Astrocyte of the cerebellum (primary cell): ENCODE measurements at regions not wholly inside any gene's neighbourhood (a gene's known extent, or its start where the extent isn't known, plus 50 kb on each side); places are given as distances from the start of the nearest gene placed in this dataset.
"Not testable (repeated sequence)": the region's sequence is repeated elsewhere in the genome, so short reads cannot be mapped to it uniquely, and the experiment has no call there.

Experiments used
- DNase-seq: peaks from one replicate; pipeline ENCODE4 v3.0.0-alpha.2; 2011; ENCODE audit warnings: low read depth
- H3K4me3 ChIP-seq: 2 replicates; pipeline ENCODE4 v1.5.1; 2011; ENCODE audit warnings: mild to moderate bottlenecking, low read depth, low read length, moderate library complexity
- in situ Hi-C: cut with HindIII; loops from 2 replicates; pipeline ENCODE4 v1.10.0; 2017; ENCODE audit warnings: low sequenced_read_pairs
- TF ChIP-seq, protein P1 (sequence below): IDR thresholded peaks from 2 replicates; pipeline ENCODE4 v1.5.1; 2012; ENCODE audit warnings: low read length, low read depth, moderate library complexity, mild to moderate bottlenecking; ENCODE audit errors: missing control alignments

DNA sequence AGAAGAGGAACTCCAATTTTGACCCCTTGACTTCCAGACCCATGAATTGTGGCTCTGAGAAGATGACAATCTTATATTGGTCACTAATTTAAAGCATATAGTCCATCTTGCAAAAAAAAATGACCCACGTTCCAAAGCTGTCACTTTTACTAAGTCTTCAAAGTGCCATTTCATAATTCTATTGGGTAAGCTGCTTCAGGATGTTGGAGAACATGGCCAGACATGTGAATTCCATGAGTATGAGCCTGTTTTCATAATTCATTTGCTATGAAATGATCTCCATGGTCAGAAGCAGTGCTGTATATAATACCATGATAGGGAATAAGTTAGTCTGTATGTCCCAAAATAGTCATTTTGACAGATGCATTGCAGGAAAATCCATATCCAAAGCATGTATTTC lies 1787.3 kb downstream of the SLITRK5 start:
- TF ChIP-seq, protein P1, sequence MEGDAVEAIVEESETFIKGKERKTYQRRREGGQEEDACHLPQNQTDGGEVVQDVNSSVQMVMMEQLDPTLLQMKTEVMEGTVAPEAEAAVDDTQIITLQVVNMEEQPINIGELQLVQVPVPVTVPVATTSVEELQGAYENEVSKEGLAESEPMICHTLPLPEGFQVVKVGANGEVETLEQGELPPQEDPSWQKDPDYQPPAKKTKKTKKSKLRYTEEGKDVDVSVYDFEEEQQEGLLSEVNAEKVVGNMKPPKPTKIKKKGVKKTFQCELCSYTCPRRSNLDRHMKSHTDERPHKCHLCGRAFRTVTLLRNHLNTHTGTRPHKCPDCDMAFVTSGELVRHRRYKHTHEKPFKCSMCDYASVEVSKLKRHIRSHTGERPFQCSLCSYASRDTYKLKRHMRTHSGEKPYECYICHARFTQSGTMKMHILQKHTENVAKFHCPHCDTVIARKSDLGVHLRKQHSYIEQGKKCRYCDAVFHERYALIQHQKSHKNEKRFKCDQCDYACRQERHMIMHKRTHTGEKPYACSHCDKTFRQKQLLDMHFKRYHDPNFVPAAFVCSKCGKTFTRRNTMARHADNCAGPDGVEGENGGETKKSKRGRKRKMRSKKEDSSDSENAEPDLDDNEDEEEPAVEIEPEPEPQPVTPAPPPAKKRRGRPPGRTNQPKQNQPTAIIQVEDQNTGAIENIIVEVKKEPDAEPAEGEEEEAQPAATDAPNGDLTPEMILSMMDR: no peak
- no peak for DNase-seq
- no peak overlapping the region for H3K4me3 ChIP-seq
- in situ Hi-C loops: no loop called here

DNA sequence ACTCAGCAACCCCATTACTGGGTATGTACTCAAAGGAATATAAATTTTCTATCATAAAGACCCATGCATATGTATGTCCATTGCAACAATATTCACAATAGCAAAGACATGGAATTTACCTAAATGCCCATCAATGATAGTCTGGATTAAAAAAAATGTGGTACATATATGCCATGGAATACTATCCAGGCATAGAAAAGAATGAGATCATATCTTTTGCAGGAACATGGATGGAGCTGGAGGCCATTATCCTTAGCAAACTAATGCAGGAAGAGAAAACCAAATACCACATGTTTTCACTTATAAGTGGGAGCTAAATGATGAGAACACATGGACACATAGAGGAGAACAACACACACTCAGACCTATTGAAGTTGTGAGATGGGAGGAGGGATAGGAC lies 1789.7 kb downstream of the SLITRK5 start:
- H3K4me3 ChIP-seq, in situ Hi-C loops: not testable (repeated sequence)

DNA sequence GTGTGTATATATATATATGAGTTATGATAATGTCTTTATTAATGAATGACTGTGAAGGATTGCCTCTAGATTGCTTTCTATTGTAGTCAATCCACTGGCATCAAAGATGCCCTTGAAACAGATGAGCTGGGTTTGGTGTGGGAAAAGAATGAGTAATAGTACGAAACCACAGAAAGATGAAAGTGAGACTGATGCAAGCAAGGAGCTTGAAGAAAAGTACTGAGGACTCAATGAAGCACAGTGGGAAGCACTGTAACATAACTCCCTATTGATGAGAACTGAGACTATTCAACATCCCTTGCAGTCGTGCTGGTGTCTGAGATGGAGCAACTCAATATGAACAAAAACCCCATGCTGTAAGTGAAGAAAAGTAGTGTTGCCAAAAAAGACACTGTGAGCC lies 1794.2 kb downstream of the SLITRK5 start:
- DNase-seq: peak; percentile 83
- in situ Hi-C loops: no loop called here
- TF ChIP-seq, protein P1: no peak
- no peak overlapping the region for H3K4me3 ChIP-seq

More for the DNA sequence above, 1789.7 kb downstream of the SLITRK5 start:
- not testable (repeated sequence) for DNase-seq

DNA sequence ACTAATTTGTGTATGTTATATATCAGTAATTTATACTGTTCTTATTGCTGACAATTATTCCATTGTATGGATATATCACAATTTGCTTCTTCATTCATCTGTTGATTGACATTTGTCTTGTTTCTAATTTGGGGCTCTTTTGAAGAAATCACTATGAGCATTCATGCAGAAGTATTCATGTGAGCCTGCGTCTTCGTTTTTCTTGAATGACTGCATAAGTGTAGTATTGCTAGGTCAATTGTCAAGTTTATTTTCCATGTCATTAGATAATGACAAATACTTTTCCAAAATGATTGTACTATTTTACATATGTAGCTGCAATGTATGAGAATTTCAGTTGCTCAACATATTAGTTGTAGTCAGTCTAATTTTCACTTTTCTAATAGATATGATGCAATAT lies 1796.9 kb downstream of the SLITRK5 start:
- DNase-seq: no peak
- TF ChIP-seq, protein P1: no peak
- in situ Hi-C loops: no loop called here
- no peak overlapping the region for H3K4me3 ChIP-seq

DNA sequence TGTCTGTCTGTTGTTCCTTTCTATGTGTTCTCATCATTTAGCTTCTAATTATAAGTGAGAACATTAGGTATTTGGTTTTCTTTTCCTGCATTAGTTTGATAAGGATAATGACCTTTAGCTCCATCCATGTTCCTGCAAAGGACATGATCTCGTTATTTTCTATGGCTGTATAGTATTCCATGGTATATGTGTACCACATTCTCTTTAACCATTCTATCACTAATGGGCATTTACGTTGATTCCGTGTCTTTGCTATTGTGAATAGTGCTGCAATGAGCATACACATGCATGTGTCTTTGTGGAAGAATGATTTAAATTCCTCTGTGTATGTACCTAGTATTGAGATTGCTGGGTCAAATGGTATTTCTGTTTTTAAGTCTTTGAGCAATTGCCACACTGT lies 1799.7 kb downstream of the SLITRK5 start:
- TF ChIP-seq, protein P1: no peak
- no peak for DNase-seq
- in situ Hi-C loops: no loop called here

DNA sequence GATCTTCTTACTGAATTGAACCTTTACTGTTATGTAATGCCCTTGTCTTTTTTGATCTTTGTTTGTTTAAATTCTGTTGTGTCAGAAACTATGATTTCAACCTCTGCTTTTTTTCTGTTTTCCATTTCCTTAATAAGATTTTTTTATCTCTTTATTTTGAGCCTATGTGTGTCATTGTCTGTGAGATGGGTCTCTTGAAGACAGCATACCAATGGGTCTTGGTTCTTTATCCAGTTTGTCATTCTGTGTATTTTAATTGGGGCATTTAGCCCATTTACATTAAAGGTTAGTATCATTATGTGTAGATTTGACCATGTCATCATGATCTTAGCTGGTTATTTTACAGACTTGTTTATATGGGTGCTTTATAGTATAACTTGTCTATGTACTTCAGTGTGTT lies 1803.3 kb downstream of the SLITRK5 start:
- no peak for DNase-seq
- TF ChIP-seq, protein P1: no peak
- H3K4me3 ChIP-seq: no peak overlapping the region
- in situ Hi-C loops: no loop called here

More for the DNA sequence above, 1799.7 kb downstream of the SLITRK5 start:
- H3K4me3 ChIP-seq: no peak overlapping the region

DNA sequence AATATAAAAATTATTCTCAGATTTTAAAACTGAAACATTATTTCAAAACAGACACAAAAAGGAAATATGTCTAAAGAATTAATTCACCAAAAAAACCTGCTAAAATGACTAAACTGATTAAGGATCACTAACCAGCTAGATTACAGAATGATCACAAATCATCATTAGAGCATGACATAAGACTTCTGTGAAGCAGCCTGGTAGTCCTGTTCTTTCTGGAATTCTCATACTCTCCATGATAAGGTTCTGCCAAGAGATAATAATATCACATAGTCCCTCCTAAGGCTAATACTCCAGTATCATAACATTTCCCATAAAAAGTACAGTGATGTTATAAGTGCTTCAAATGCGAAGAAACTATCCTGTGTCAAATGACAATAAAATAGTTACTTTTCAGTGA lies 1814.9 kb downstream of the SLITRK5 start:
- no peak for DNase-seq
- no peak overlapping the region for H3K4me3 ChIP-seq
- TF ChIP-seq, protein P1: no peak
- in situ Hi-C loops: no loop called here
